Ovary (tissue), 3 donors: ENCODE measurements at regions not wholly inside any gene's neighbourhood (a gene's known extent, or its start where the extent isn't known, plus 50 kb on each side); places are given as distances from the start of the nearest gene placed in this dataset.

Experiments used
- CTCF ChIP-seq, 3 donors: fragments of 450-650 bp in 2 of 3; fragments of 200-600 bp in 1 of 3; IDR thresholded peaks; one replicate each; pipeline versions ENCODE4 v1.5.1 to v1.8.0; 2016 to 2022; ENCODE audit warnings: antibody characterized with exemption in 3 of 3, mild to moderate bottlenecking in 1 of 3
- EP300 ChIP-seq: sonication (generic); formaldehyde crosslinking; IDR thresholded peaks from one replicate; pipeline ENCODE4 v1.6.1; 2017; ENCODE audit warnings: antibody characterized with exemption
- POLR2A ChIP-seq: fragments of 450-650 bp; IDR thresholded peaks from one replicate; pipeline ENCODE4 v1.6.1; 2017; ENCODE audit warnings: antibody characterized with exemption, mild to moderate bottlenecking, moderate library complexity
- donor health status: DM: no; HTN: no; CAD: no.

GRCh38 chr20:10111139-10111958, 76.6 kb downstream of the ANKEF1 start:
- no peak for TF ChIP-seq CTCF (IDR thresholded peaks at IDR 0.05)
- TF ChIP-seq POLR2A, result no peak
- no peak for TF ChIP-seq EP300
